Chondrocyte (in vitro differentiated cells): ENCODE measurements at regions not wholly inside any gene's neighbourhood (a gene's known extent, or its start where the extent isn't known, plus 50 kb on each side); places are given as distances from the start of the nearest gene placed in this dataset.

Experiments
- DNase-seq: peaks from one replicate; pipeline ENCODE4 v3.0.0; 2021; ENCODE audit warnings: mixed read lengths, low spot score
- H3K27ac Mint-ChIP-seq: one replicate; pipeline ENCODE4 v1.8.0; 2021; ENCODE audit warnings: mild to moderate bottlenecking, moderate library complexity, mixed read lengths; ENCODE audit not compliant: unreplicated experiment
- H3K27me3 Mint-ChIP-seq: 2 replicates; pipeline ENCODE4 v1.8.0; 2021; ENCODE audit warnings: low read depth, mixed read lengths
- H3K36me3 Mint-ChIP-seq: 2 replicates; pipeline ENCODE4 v1.8.0; 2021; ENCODE audit warnings: low read depth, mixed read lengths
- H3K4me1 Mint-ChIP-seq: 2 replicates; pipeline ENCODE4 v1.8.0; 2021; ENCODE audit warnings: low read depth, mild to moderate bottlenecking, mixed read lengths
- H3K4me3 Mint-ChIP-seq: one replicate; pipeline ENCODE4 v1.8.0; 2021; ENCODE audit warnings: mild to moderate bottlenecking, moderate library complexity, mixed read lengths; ENCODE audit not compliant: unreplicated experiment
- H3K9me3 Mint-ChIP-seq: 2 replicates; pipeline ENCODE4 v1.8.0; 2021; ENCODE audit warnings: low read depth, mixed read lengths
- TF ChIP-seq, protein P1 (sequence below): fragments of 200-600 bp; sonication (generic); IDR thresholded peaks from 2 replicates; pipeline ENCODE4 v1.5.0; 2021; ENCODE audit warnings: antibody characterized with exemption, mild to moderate bottlenecking, moderate library complexity

GRCh38 chr1:195577748-195578147, 1030.5 kb downstream of the KCNT2 start:
- TF ChIP-seq, protein P1, sequence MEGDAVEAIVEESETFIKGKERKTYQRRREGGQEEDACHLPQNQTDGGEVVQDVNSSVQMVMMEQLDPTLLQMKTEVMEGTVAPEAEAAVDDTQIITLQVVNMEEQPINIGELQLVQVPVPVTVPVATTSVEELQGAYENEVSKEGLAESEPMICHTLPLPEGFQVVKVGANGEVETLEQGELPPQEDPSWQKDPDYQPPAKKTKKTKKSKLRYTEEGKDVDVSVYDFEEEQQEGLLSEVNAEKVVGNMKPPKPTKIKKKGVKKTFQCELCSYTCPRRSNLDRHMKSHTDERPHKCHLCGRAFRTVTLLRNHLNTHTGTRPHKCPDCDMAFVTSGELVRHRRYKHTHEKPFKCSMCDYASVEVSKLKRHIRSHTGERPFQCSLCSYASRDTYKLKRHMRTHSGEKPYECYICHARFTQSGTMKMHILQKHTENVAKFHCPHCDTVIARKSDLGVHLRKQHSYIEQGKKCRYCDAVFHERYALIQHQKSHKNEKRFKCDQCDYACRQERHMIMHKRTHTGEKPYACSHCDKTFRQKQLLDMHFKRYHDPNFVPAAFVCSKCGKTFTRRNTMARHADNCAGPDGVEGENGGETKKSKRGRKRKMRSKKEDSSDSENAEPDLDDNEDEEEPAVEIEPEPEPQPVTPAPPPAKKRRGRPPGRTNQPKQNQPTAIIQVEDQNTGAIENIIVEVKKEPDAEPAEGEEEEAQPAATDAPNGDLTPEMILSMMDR, result no peak
- H3K36me3 Mint-ChIP-seq, result peaks cover 1% of the 10 kb centered on the region
- no peaks in the 10 kb centered on the region for H3K4me1 Mint-ChIP-seq
- no peak overlapping the region for H3K27ac Mint-ChIP-seq
- H3K9me3 Mint-ChIP-seq, result peaks cover 10% of the 10 kb centered on the region
- H3K27me3 Mint-ChIP-seq, result no peaks in the 10 kb centered on the region
- no peak overlapping the region for H3K4me3 Mint-ChIP-seq
- DNase-seq, result no peak

- Mint-ChIP-seq H3K4me3 (no peak overlapping the region), H3K36me3 (peaks cover 1% of the 10 kb centered on the region), H3K27ac (no peak overlapping the region), H3K4me1 (no peaks in the 10 kb centered on the region), H3K9me3 (peaks cover 15% of the 10 kb centered on the region), H3K27me3 (no peaks in the 10 kb centered on the region)
- DNase-seq, result no peak
- TF ChIP-seq, protein P1, result no peak
Measured at GRCh38 chr1:195576641-195577040, 1031.6 kb downstream of the KCNT2 start.

DNA sequence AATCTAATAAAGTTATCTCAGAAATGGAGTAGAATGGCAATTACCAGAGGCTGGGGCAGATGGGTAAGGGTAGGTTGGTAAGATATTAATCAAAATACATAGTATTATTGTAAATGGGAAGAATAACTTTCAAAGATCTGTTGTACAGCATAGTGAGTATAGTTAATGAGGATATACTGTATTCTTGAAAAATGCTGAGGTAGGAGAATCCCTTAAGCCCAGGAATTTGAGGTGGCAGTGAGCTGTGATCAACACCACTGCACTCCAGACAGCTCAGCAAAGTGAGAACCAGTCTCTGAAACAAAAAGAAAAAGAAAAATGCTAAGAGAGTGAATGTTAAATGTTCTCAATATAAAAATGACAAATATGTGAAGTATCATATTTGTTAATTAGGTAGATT, 1033.7 kb downstream of the KCNT2 start:
- TF ChIP-seq, protein P1, result no peak
- Mint-ChIP-seq H3K27me3 (no peaks in the 10 kb centered on the region), H3K36me3 (peaks cover 1% of the 10 kb centered on the region)

GRCh38 chr1:195569934-195570333, 1038.3 kb downstream of the KCNT2 start:
- Mint-ChIP-seq H3K27me3 (no peaks in the 10 kb centered on the region), H3K4me1 (no peaks in the 10 kb centered on the region), H3K27ac (no peak overlapping the region), H3K4me3 (no peak overlapping the region), H3K9me3 (peaks cover 12% of the 10 kb centered on the region), H3K36me3 (peaks cover 1% of the 10 kb centered on the region)
- TF ChIP-seq, protein P1, result no peak
- DNase-seq, result no peak

More for the DNA sequence above, 1033.7 kb downstream of the KCNT2 start:
- Mint-ChIP-seq H3K9me3 (peaks cover 9% of the 10 kb centered on the region), H3K4me1 (no peaks in the 10 kb centered on the region), H3K27ac (no peak overlapping the region), H3K4me3 (no peak overlapping the region)
- DNase-seq, result no peak

DNA sequence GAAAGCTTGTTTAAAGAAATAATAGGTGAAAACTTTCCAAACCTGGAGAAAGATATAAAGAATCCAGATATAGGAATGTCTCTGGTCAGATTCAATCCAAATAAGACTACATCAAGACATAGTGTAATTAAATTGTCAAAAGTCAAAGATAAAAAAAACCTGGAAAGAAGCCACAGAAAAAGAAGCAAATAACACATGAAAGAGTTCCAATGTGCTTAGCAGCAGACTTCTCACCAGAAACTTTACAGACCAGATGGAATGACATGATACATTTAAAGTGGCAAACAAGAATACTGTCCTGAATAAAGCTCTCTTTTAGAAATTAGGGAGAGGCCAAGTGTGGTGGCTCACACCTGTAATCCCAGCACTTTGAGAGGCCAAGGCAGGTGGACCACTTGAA, 1039.9 kb downstream of the KCNT2 start:
- Mint-ChIP-seq H3K9me3 (peaks cover 12% of the 10 kb centered on the region), H3K27ac (no peak overlapping the region), H3K36me3 (peaks cover 1% of the 10 kb centered on the region), H3K27me3 (no peaks in the 10 kb centered on the region), H3K4me3 (no peak overlapping the region), H3K4me1 (no peaks in the 10 kb centered on the region)
- TF ChIP-seq, protein P1, result no peak
- DNase-seq, result no peak
